NOMO-1 treated with DMSO at 0.1 percent for 48 hours (cell line): ENCODE measurements at regions not wholly inside any gene's neighbourhood (a gene's known extent, or its start where the extent isn't known, plus 50 kb on each side); places are given as distances from the start of the nearest gene placed in this dataset.
"Not testable (repeated sequence)": the region's sequence is repeated elsewhere in the genome, so short reads cannot be mapped to it uniquely, and the experiment has no call there.

Experiments used
- DNase-seq: peaks from one replicate; lab custom pipeline; 2025; ENCODE audit not compliant: unreplicated experiment; lab: John Stamatoyannopoulos, UW

DNA sequence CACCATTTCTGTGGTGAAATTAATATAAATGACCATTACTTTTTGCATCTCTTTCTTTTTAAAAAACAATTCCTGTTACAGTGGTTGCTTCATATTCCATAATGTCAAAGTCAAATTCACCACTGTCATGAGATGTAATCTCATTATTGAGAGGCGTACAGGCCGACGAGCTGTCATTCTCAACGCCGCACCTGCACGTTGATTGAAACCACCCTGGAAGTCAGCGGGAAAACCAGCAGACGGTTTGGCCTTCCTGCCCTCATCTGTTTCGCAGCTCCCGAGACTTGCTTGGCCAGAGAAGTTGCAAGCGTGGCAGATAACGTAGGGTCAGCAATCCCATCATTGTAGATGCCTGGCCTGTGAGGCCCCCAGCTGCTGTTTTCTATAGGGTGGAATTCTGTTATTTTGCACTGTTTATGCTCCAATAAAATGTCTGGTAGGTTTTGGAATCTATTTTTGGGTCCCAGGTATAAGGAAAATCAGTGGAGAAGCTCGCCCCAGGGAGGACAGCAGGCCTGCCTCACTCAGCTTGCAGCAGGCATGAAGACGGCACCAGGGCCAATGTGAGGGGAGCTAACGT is 153.4 kb downstream of the SOX1 start:
- no peak for DNase-seq

GRCh38 chr13:112220925-112221324 is 154.0 kb downstream of the SOX1 start:
- DNase-seq, result no peak

DNA sequence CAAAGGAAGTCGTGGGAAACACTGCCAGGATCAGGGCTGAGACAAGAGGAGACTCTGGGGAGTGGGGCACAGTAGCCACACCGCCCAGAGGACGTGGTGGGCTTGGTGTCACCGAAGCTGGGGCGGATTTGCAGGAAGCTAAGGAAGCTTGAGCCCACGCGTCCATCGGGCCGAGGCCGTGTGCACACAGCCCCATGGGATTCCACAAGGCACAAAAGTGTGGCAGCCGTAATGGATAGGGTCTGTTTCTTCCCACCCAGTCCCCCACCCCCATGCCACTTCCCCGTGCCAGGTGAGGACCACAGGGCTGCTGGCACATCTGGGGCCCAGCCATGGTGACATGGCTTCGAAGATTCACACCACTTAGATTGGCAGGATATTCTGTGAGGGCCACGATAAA is 153.2 kb upstream of the SPACA7 start:
- no peak for DNase-seq

DNA sequence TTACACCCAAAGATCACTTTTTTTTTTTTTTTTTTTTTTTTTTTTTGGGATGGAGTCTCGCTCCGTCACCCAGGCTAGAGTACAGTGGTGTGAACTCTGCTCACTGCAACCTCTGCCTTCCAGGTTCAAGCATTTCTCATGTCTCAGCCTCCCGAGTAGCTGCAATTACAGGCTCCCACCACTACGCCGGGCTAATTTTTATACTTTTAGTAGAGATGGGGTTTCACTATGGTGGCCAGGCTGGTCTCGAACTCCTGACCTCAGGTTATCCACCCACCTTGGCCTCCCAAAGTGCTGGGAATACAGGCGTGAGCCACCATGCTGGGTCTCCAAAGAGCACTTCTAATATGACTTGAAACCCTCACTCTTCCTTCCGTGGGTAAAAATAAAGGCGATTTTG is 152.2 kb upstream of the SPACA7 start:
- not testable (repeated sequence) for DNase-seq

GRCh38 chr13:112225429-112226090 is 150.6 kb upstream of the SPACA7 start:
- DNase-seq, result no peak

DNA sequence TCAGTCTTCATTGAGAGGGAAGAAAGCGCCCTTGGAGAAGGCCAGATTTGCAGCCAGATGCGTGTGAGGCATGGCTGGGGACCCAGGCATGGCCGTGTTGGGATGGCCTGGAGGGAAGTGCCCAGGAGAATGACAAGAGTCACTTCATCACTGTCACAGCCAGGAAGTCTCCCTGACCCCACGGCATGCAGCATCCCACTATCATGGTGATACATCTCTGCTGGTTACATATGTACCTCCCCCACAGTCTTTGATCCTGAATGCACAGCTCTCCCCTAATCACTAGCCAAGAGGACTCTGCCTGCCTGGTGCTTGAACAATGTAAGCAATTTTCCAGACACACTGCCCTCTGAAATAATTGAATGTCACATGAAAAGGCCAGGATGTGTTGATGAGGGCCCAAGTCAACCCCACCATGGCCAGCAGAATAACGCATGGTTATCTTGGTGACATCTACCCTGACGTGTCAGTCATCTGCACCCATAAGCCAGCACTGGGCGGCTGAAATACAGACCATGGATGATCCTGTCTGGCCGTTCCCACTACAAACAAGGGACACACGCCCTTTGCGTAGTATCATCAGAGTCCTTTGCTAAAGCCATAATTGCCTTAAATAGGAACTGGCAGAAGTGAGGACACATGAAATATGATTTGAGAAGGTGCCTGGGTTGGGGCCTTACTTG is 149.7 kb upstream of the SPACA7 start:
- DNase-seq, result no peak

- no peak for DNase-seq
These were observed 149.1 kb upstream of the SPACA7 start for GRCh38 chr13:112227031-112227430.

GRCh38 chr13:112229445-112229844 is 146.7 kb upstream of the SPACA7 start:
- no peak for DNase-seq

DNA sequence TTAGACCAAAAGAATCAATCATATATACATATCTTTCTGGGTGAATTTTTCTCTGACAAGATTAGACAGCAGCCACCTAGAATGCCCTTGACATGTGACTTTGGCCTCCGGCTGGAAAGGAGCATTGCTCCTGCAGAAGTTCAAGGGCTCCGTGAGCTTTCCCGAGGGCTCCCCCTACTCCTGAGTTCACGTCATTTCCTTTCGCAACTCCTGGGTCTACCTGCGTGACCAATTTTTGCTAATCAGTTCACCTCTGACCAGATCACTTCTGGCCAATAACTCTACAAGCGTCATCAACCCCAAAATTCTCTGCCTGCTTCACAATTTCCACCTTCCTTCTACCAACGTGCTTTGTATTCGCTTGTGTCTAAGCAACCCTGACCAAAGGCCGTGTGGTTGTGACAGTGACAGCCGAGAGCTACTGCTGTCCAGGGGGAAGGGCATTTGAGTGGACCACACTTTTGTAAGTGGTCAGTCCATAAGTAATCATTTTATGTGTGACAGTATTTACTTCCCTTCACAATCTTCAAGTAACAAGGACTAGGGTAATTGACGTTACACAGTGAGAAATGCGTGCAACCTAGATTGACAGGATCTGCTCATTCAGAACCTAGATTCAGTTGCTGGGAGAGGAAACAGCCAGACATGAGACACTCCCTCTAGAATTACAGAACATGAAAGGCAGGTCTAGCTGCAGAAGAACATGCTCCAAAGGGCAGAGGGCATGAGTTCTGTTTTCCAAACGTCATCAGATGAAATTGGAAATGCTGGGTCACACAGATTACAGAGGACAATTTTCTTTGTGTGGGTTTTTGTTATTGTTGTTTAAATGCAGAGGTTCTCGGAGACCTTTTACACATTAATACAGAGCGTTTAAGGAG is 145.9 kb upstream of the SPACA7 start:
- no peak for DNase-seq

DNA sequence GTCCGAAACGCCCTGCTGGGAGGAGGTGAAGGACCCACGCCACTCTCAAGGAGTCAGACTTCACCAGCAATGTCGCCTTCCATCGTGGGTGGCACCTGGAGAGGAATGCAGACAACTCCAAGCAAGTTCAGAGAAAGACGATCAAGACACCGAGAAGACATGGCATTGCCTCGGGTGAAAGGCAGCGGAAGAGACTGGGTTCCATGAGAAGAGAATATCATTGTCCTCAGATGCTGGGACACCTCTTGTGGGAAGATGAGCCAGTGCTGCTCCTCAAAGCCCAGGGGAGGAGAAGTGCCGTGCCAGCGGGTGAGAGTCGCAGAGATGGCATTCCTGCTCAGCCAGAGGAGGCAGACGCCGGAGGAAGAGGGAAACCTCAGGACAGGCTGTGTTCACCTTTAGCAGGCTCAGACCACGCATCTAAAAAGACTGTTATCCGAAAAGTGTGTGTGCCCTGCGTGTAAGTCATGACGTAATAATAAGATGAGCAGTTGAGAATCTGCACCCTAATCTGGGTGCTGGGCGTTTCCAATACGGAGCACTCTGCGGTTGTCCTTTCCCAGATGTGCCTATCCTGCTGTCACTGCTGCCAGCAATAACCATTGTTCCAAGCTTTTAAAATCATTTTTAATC is 144.6 kb upstream of the SPACA7 start:
- no peak for DNase-seq

DNA sequence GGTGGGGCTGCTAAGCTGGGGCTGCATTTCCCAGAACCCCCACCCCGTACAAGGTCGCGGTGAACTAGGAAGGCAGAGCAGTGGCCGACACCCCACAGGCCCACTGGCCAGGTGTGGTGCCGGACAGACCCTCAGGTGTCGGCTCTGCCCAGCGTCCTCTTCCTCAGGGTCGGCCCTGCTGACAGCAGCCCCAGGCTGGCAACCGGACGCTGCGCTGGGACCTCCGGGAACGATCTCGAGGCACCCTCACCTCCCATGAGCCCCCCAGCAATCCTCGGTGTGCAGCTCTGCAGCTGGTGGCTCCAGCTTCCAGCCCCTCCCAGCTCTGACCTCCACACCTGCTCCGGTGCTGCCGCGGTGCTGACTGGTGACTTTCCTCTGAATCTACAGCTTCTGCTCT is 142.9 kb upstream of the SPACA7 start:
- DNase-seq, result no peak

- DNase-seq, result no peak
These were observed 142.4 kb upstream of the SPACA7 start for GRCh38 chr13:112233716-112234115.

DNA sequence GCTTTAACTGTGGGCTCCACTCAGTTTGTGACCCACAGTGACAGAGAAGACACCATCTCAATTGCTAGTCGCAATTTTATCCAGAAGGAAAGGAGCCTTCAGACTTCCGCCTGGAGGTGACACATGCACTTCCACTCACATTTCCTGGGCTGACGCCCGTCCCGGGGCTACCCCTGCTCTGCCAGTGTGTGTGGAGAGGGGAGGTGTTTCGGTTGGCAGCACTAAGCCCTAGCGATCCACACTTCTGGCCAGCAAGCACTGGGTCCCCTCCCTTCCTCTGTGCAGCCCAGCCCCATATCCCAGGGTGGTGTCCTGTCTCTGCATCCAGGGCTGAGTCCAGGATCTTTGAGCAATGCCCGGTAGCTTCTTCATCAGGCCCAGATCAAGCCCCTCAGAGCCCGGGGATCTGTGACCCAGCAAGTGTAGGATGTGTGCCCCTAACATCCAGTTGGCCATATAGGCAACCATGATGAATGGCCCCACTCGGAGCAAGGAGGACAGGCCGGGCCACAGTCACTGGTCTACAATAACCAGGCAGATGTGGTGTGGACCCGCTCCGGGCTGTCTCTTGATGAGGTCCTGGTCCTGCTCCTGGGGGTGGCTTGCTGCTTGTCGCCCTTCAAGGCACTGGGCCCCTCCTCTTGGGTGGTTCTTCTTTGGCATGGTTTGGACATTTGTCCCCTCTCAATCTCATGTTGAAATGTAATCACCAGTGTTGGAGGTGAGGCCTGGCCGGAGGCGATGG is 141.9 kb upstream of the SPACA7 start:
- DNase-seq, result no peak

GRCh38 chr13:112236016-112236415 is 140.1 kb upstream of the SPACA7 start:
- no peak for DNase-seq

GRCh38 chr13:112236539-112237197 is 139.5 kb upstream of the SPACA7 start:
- DNase-seq, result no peak

GRCh38 chr13:112238436-112238995 is 137.6 kb upstream of the SPACA7 start:
- DNase-seq, result no peak

DNA sequence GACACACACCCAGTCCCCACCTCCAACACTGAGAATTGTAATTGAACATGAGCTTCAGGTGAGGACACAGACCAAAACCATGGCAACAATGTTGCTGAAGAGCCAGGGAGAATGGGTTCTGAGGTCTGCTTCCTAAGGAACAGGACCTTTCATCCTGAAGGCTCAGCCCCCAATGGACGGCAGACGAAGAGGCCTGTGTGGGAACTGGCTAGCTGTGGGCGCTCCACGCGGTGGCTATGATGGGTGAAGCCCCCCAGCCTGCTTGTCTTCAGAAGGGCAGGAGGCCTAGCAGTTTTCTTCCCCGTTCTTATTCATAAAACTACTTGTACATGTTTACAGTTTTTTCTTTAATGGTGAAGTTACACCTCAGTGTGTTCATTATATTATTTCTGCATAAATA is 136.1 kb upstream of the SPACA7 start:
- DNase-seq, result no peak

DNA sequence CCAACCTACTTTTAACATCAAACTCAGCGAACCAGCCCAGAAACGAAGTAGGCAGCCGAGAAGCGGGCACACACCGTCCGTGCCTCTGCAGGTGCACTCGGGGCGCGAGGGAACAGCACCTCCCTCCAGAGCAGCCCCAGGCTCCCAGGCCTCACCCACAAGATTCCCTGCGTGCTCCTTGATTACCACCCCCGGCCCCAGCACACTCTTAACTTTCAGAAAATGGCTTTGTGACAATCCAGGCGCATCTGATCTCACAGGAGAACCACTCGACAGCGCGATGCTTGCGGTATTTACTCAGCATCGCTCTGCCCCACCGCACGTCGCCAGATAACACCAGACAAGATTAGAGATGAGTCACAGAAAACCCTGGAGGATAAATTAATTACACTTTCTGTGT is 134.9 kb upstream of the SPACA7 start:
- no peak for DNase-seq

GRCh38 chr13:112242777-112243176 is 133.4 kb upstream of the SPACA7 start:
- DNase-seq, result no peak

DNA sequence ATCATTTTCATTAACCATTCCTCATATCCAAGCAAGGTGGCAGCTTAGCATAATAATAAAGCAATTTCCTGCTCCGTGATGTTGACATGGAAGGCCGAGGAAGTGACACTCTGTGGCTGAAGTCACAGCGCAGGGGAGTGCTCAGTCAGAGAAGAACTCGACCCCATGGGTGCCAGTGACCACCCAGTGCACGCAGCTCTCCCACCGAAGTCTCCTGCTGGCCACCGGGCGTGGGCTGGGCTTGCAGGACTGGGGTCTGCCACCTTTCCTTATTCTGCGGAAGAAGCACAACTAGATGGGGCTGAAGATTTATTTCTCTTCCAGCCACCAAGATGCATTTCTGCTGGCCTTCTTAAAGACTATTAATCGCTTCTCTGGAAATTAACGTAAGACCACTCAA is 132.1 kb upstream of the SPACA7 start:
- no peak for DNase-seq
